GM13977 (cell line): ENCODE measurements at regions not wholly inside any gene's neighbourhood (a gene's known extent, or its start where the extent isn't known, plus 50 kb on each side); places are given as distances from the start of the nearest gene placed in this dataset.

Source experiments
- DNase-seq: peaks from one replicate; pipeline ENCODE4 v3.0.0; 2012; ENCODE audit warnings: low spot score
- CTCF ChIP-seq: IDR thresholded peaks from 2 replicates; pipeline ENCODE4 v1.5.1; 2012; ENCODE audit warnings: mild to moderate bottlenecking, control low read depth; ENCODE audit not compliant: insufficient read depth; ENCODE audit errors: extremely low read depth, missing control alignments
- in situ Hi-C: fragments of 300-500 bp; cut with MboI; formaldehyde crosslinking; loops from one replicate; pipeline ENCODE4 v1.12.0; 2022; ENCODE audit warnings: low sequenced_read_pairs, low pct_unique_long_range_greater_than_20kb, mixed read lengths, inconsistent platforms; ENCODE audit not compliant: unreplicated experiment

- in situ Hi-C loops, result no loop called here
- no peak for TF ChIP-seq CTCF
- no peak for DNase-seq
Observed at GRCh38 chr16:77133706-77134105, 57.3 kb upstream of the MON1B start.

GRCh38 chr16:77137045-77137444 lies 53.9 kb upstream of the MON1B start:
- DNase-seq, result no peak
- no peak for TF ChIP-seq CTCF
- in situ Hi-C loops, result no loop called here
